ENCODE measurements at regions not wholly inside any gene's neighbourhood (a gene's known extent, or its start where the extent isn't known, plus 50 kb on each side); places are given as distances from the start of the nearest gene placed in this dataset.

DNA sequence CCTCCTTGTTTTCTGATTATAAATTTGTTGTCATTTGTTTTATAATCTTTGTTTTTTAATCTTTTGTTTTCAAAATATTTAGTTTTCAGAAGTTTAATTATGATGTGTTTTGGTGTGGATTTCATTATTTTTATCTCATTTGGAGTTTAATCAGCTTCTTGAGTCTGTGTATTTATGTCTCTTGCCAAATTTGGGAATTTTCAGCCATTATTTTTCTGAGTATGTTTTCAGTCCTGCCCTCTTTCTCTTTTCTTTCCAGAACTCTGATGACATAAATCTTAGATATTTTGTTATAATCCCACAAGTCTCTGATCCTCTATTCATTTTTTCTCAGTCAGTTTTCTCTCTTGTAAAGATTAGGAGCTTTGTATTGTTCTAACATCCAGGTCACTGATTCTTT lies 89.8 kb downstream of the RHOU start:
- Mint-ChIP-seq H3K27me3 (ENCODE audit: insufficient read depth) (peaks cover 6% of the 10 kb centered on the region; the same call in 1 of the 2 replicates), H3K27ac (no peak overlapping the region), H3K9me3 (peaks cover 9% of the 10 kb centered on the region), H3K4me3 (no peak overlapping the region), H3K36me3 (ENCODE audit: low read depth) (no peaks in the 10 kb centered on the region), H3K4me1 (ENCODE audit: low read depth) (no peaks in the 10 kb centered on the region)
- DNase-seq: no peak
- TF ChIP-seq, protein P1, sequence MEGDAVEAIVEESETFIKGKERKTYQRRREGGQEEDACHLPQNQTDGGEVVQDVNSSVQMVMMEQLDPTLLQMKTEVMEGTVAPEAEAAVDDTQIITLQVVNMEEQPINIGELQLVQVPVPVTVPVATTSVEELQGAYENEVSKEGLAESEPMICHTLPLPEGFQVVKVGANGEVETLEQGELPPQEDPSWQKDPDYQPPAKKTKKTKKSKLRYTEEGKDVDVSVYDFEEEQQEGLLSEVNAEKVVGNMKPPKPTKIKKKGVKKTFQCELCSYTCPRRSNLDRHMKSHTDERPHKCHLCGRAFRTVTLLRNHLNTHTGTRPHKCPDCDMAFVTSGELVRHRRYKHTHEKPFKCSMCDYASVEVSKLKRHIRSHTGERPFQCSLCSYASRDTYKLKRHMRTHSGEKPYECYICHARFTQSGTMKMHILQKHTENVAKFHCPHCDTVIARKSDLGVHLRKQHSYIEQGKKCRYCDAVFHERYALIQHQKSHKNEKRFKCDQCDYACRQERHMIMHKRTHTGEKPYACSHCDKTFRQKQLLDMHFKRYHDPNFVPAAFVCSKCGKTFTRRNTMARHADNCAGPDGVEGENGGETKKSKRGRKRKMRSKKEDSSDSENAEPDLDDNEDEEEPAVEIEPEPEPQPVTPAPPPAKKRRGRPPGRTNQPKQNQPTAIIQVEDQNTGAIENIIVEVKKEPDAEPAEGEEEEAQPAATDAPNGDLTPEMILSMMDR (IDR thresholded peaks at IDR 0.05): no peak

DNA sequence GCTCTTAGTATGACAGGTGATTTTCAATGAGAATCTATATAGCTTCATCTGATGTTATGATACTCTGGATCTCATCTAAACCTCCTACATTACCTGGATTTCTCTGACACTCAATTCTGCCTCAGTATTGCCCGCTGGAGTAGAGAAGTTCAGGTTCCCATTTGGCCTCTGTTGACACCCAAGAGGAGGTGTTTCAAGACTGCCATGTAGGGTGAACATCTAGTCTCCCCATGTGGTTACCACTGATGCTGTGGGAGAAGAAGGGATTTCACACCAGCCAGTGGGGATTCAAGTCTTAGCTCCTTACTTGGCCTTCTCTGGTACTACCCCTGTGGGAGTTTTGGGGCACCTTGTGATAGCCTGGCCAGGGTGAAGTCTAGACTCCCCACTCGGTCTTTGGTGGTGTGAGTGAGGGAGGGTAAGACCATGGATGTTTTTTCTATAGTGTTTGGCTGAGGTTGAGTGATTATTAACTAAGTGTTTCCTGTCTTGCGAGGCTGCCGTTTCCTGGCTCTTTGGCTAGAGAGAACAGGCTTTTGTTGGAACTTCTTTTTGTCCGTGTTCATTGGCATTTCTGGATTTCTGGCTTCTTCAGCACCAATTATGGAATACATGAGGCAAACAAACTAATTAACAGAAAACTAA lies 90.7 kb downstream of the RHOU start:
- H3K27me3 Mint-ChIP-seq (ENCODE audit: insufficient read depth): peaks cover 6% of the 10 kb centered on the region; the same call in 1 of the 2 replicates
- H3K36me3 Mint-ChIP-seq (ENCODE audit: low read depth): no peaks in the 10 kb centered on the region
- TF ChIP-seq, protein P1 (IDR thresholded peaks at IDR 0.05): no peak
- H3K4me3 Mint-ChIP-seq: no peak overlapping the region
- no peaks in the 10 kb centered on the region for H3K4me1 Mint-ChIP-seq (ENCODE audit: low read depth)
- no peak overlapping the region for H3K27ac Mint-ChIP-seq
- H3K9me3 Mint-ChIP-seq: peaks cover 9% of the 10 kb centered on the region
- DNase-seq: no peak

DNA sequence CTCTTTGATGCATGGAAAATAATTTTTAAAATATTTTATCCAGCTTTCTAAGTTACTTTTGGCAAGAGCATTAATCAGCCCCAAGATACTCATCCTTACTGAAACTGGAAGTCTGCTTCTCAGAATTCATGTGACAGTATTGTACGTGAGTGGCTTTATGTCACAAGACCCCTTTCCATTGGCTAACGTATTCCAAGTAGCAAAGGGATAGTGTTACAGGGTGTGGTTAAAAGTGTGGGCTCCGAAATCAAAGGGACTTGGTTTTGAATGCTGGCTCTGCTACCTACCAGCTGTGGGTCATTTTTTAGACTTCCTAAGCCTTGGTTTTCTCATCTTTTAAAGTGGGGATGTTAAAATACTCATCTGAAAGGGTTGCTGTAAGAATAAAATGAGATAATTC lies 91.7 kb downstream of the RHOU start:
- H3K27me3 Mint-ChIP-seq (ENCODE audit: insufficient read depth): peaks cover 6% of the 10 kb centered on the region; the same call in 1 of the 2 replicates
- H3K4me3 Mint-ChIP-seq: no peak overlapping the region
- DNase-seq: no peak
- H3K36me3 Mint-ChIP-seq (ENCODE audit: low read depth): no peaks in the 10 kb centered on the region
- H3K27ac Mint-ChIP-seq: no peak overlapping the region
- no peaks in the 10 kb centered on the region for H3K4me1 Mint-ChIP-seq (ENCODE audit: low read depth)
- peaks cover 9% of the 10 kb centered on the region for H3K9me3 Mint-ChIP-seq
- TF ChIP-seq, protein P1 (IDR thresholded peaks at IDR 0.05): no peak

DNA sequence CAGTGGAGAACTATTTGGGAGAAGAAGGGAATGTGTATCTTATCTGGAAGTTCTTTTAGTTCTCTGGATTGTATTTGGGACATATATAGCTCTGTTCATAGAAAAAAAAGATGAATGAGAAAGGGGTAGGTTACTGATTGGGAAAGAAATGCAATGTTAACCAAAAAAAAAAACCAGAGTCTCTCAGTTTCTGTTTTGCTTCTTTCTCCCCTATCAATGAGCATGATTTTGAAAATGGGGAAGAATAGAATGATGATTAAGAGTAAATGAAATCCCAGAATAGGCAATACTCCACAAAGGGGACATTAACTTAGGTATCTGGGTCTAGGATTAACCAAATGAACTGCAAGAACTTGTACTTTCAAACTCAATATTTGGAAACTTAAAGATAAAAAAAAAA lies 92.9 kb downstream of the RHOU start:
- no peaks in the 10 kb centered on the region for H3K4me1 Mint-ChIP-seq (ENCODE audit: low read depth)
- H3K4me3 Mint-ChIP-seq: no peak overlapping the region
- H3K27ac Mint-ChIP-seq: no peak overlapping the region
- peaks cover 9% of the 10 kb centered on the region for H3K9me3 Mint-ChIP-seq
- TF ChIP-seq, protein P1 (IDR thresholded peaks at IDR 0.05): no peak
- peaks cover 6% of the 10 kb centered on the region; the same call in 1 of the 2 replicates for H3K27me3 Mint-ChIP-seq (ENCODE audit: insufficient read depth)
- no peaks in the 10 kb centered on the region for H3K36me3 Mint-ChIP-seq (ENCODE audit: low read depth)
- no peak for DNase-seq

DNA sequence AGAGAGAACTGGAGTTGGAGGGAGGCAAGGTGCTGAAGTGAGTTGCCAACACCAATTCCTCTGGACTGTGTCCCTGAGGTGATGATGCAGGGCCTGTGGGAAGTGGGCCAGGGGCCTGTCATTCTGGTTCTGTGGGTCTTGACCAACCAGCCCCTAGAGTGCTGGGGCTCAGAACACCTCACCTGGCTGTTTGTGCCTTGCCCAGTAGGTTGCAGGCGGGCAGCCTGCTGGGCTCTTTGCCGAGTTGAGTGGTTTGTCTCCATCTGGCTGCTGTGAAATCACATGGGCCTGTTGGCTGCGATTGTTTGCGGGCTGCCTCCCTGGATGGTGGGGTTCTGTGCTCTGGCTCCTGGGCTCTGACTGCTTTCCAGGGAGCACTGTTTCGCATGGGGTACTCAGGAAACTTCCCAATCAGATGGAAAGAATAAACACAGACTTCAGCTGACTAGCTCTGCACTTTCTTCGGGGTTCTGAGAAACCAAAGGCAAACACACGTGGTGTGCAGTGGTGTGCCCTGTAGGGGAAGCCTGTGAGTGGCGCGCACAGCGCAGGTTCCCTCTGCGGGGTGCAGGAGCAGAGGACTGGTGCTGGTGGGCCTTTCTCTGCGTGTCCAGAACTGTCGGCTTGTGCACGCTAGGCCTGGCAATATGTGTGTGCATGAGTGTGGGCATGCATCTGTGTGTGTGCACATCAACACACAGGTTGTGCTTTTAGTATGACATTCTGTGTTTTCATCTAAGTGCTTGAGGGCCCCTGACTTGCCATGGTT lies 95.1 kb downstream of the RHOU start:
- no peak for DNase-seq
- peaks cover 6% of the 10 kb centered on the region; the same call in 1 of the 2 replicates for H3K27me3 Mint-ChIP-seq (ENCODE audit: insufficient read depth)
- no peak overlapping the region for H3K4me3 Mint-ChIP-seq
- no peak overlapping the region for H3K27ac Mint-ChIP-seq
- H3K4me1 Mint-ChIP-seq (ENCODE audit: low read depth): no peaks in the 10 kb centered on the region
- no peaks in the 10 kb centered on the region for H3K36me3 Mint-ChIP-seq (ENCODE audit: low read depth)
- TF ChIP-seq, protein P1 (IDR thresholded peaks at IDR 0.05): no peak
- peaks cover 4% of the 10 kb centered on the region for H3K9me3 Mint-ChIP-seq

Measured in HFFc6 (cell line).